ENCODE measurements at regions not wholly inside any gene's neighbourhood (a gene's known extent, or its start where the extent isn't known, plus 50 kb on each side); places are given as distances from the start of the nearest gene placed in this dataset.

DNA sequence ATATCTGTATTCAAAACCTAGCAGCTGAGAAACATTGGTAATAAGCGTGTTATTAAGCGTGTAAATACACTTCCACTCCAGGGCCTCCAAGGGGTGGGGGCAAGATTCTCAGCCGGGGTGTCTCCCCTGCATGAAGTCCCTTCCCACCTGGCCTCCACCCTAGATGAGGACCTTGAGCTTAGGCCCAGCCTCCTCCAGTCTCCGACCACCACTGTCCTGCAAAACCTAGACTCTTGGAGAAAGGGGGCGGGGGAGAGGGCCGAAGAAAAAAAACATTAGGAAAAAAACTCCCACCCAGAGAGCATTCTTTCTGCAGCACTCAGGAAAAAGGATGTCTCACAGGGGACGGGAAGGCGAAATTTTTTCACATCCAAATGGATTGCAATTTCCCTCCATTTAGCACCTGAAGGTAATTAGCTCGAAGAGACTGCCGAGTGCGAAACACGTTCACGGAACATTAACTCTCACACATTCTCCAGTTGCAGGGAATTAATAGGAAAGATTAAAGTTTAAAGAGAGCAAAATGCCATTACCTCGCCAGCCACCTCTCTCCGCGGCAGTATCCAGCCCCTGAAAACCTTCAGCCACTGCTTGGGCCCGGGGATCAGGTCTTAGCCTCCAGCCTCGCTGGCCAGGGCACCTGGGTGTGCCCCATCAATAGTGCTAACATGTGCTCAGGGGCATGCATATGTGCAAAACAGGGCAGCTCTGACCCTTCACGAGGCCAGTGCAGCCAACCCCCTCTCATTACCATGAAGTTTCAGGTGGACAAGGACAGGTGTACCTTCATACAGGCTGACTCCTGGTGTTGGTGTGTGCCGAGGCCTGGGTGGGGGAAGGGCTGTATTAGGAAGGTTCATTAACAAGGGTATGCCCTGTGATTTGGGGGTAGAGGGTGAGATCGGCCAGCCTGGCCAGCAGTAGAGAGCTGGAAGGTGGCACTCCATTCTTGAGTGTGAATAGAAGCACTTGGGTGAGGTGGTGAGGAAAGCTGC lies 77.2 kb downstream of the HIF1AN start:
- Mint-ChIP-seq H3K27me3 (peaks cover 54% of the 10 kb centered on the region), H3K4me3 (no peak overlapping the region), H3K27ac (no peak overlapping the region), H3K4me1 (no peaks in the 10 kb centered on the region), H3K9me3 (ENCODE audit: insufficient read depth) (no peaks in the 10 kb centered on the region)
- CTCF ChIA-PET = no interaction called here
- TF ChIP-seq CTCF (IDR thresholded peaks at IDR 0.05) = no peak
- no peak for TF ChIP-seq EZH2 (IDR thresholded peaks at IDR 0.05; ENCODE audit: borderline replicate concordance, insufficient read depth, low read depth, low read length, poor library complexity, severe bottlenecking)
- ATAC-seq (ENCODE audit: low read depth) = no peak
- H3K79me2 ChIP-seq (ENCODE audit: control insufficient read depth, insufficient read depth, low read length) = no peaks in the 10 kb centered on the region
- no peak overlapping the region for H3K4me2 ChIP-seq (replicated peaks; ENCODE audit: low read depth, low read length, poor library complexity, severe bottlenecking)
- H3K27ac ChIP-seq (ENCODE audit: low read length in 2 of 2) = no peak overlapping the region
- peaks cover 0 to 25% (median 3%) of the 10 kb centered on the region in 4 experiments for H3K27me3 ChIP-seq (replicated peaks in 1 of 4; ENCODE audit: control extremely low read depth in 1 of 4, control insufficient read depth in 3 of 4, insufficient read depth in 4 of 4, low read length in 3 of 4)
- no peaks in the 10 kb centered on the region for H4K20me1 ChIP-seq (ENCODE audit: control insufficient read depth, insufficient read depth, low read length, poor library complexity, severe bottlenecking)
- H3K4me3 ChIP-seq (ENCODE audit: control extremely low read depth in 1 of 5, extremely low read depth in 1 of 5, insufficient read depth in 1 of 5, low read depth in 2 of 5, low read length in 4 of 5) = no peak overlapping the region
- H2AFZ ChIP-seq (ENCODE audit: insufficient read depth, low read depth, low read length, poor library complexity, severe bottlenecking) = no peak overlapping the region
- WGBS (ENCODE audit: insufficient coverage) = 61% methylated on average over 7 of the region's 21 CpGs
- POLR2A ChIA-PET = no interaction called here
- H3K36me3 ChIP-seq (replicated peaks in 1 of 2; ENCODE audit: control extremely low read depth in 1 of 2, control insufficient read depth in 1 of 2, extremely low read depth in 1 of 2, insufficient read depth in 2 of 2, low read length in 1 of 2) = no peaks in the 10 kb centered on the region
- intact Hi-C loops (cut with micrococcal nuclease) = no loop called here
- no peak for DNase-seq
- H3K9me3 ChIP-seq (ENCODE audit: control extremely low read depth in 1 of 3, control insufficient read depth in 2 of 3, insufficient read depth in 1 of 3, low read length in 2 of 3) = no peaks in the 10 kb centered on the region
- H3K9ac ChIP-seq (ENCODE audit: low read length) = no peak overlapping the region
- no peaks in the 10 kb centered on the region for H3K4me1 ChIP-seq (ENCODE audit: control insufficient read depth in 2 of 2, insufficient read depth in 2 of 2, low read length in 2 of 2)

DNA sequence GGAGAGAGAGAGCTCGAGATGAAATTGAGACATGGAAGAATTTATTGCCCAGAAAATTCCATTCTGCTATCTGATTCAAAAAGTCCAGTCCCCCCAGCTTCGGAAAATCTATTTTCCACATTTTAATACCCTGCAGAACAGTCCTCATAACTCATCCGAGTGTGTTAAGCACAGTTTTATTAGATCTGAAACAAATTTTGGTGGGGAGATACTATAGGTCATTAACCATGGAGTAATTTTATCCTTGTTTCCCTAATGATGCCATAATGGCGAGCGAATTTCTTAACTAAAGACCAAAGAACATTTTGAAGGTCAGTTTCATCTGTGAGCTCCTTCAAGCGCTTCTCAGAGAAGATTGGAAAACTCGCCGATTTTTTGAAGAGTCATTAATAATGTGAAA lies 78.1 kb downstream of the HIF1AN start:
- intact Hi-C loops (cut with micrococcal nuclease) = no loop called here
- Mint-ChIP-seq H3K9me3 (ENCODE audit: insufficient read depth) (no peaks in the 10 kb centered on the region), H3K4me3 (no peak overlapping the region), H3K27ac (no peak overlapping the region), H3K4me1 (no peaks in the 10 kb centered on the region), H3K27me3 (peaks cover 51% of the 10 kb centered on the region)
- POLR2A ChIA-PET = no interaction called here
- Histone ChIP-seq H3K36me3 (replicated peaks in 1 of 2; ENCODE audit: control extremely low read depth in 1 of 2, control insufficient read depth in 1 of 2, extremely low read depth in 1 of 2, insufficient read depth in 2 of 2, low read length in 1 of 2) (no peaks in the 10 kb centered on the region), H3K27ac (ENCODE audit: low read length in 2 of 2) (no peak overlapping the region), H3K9me3 (ENCODE audit: control extremely low read depth in 1 of 3, control insufficient read depth in 2 of 3, insufficient read depth in 1 of 3, low read length in 2 of 3) (no peaks in the 10 kb centered on the region), H2AFZ (ENCODE audit: insufficient read depth, low read depth, low read length, poor library complexity, severe bottlenecking) (no peak overlapping the region), H3K9ac (ENCODE audit: low read length) (no peak overlapping the region), H3K79me2 (ENCODE audit: control insufficient read depth, insufficient read depth, low read length) (no peaks in the 10 kb centered on the region), H3K27me3 (replicated peaks in 1 of 4; ENCODE audit: control extremely low read depth in 1 of 4, control insufficient read depth in 3 of 4, insufficient read depth in 4 of 4, low read length in 3 of 4) (peaks cover 0 to 32% (median 3%) of the 10 kb centered on the region in 4 experiments), H3K4me1 (ENCODE audit: control insufficient read depth in 2 of 2, insufficient read depth in 2 of 2, low read length in 2 of 2) (no peaks in the 10 kb centered on the region), H3K4me2 (replicated peaks; ENCODE audit: low read depth, low read length, poor library complexity, severe bottlenecking) (no peak overlapping the region), H3K4me3 (ENCODE audit: control extremely low read depth in 1 of 5, extremely low read depth in 1 of 5, insufficient read depth in 1 of 5, low read depth in 2 of 5, low read length in 4 of 5) (no peak overlapping the region), H4K20me1 (ENCODE audit: control insufficient read depth, insufficient read depth, low read length, poor library complexity, severe bottlenecking) (no peaks in the 10 kb centered on the region)
- no peak for TF ChIP-seq CTCF (IDR thresholded peaks at IDR 0.05)
- TF ChIP-seq EZH2 (IDR thresholded peaks at IDR 0.05; ENCODE audit: borderline replicate concordance, insufficient read depth, low read depth, low read length, poor library complexity, severe bottlenecking) = no peak
- CTCF ChIA-PET = no interaction called here
- no peak for ATAC-seq (ENCODE audit: low read depth)
- no CpG with 5 or more reads among the region's 8 CpGs for WGBS (ENCODE audit: insufficient coverage)
- no peak for DNase-seq
